ENCODE measurements at regions not wholly inside any gene's neighbourhood (a gene's known extent, or its start where the extent isn't known, plus 50 kb on each side); places are given as distances from the start of the nearest gene placed in this dataset.

- DNase-seq (ENCODE audit: low read depth, low spot score): no peak
Observed at GRCh38 chr6:28767133-28767532, 156.7 kb downstream of the TRIM27 start.

DNA sequence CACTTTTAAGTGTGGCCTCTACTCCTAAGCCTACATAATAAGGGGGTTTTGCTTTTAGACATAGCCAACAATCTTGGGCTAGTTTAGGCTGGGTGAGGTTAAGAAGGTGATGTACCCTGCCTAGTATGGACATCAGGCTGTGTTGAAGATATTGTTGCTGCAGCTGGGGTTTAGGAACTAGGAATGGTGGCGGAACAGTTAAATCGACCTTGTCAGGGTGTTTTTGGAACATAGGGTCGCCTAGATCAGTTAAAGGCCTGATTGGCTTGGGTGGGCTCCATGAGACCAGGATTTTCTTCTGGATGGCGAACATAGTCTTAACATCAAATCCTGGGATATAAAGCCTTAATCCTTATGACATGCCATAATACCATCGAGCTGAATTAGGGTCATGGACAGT is 156.1 kb downstream of the TRIM27 start:
- no peak for DNase-seq (ENCODE audit: low read depth, low spot score)

- no peak for DNase-seq (ENCODE audit: low read depth, low spot score)
Observed at GRCh38 chr6:28768187-28768913, 155.4 kb downstream of the TRIM27 start.

DNA sequence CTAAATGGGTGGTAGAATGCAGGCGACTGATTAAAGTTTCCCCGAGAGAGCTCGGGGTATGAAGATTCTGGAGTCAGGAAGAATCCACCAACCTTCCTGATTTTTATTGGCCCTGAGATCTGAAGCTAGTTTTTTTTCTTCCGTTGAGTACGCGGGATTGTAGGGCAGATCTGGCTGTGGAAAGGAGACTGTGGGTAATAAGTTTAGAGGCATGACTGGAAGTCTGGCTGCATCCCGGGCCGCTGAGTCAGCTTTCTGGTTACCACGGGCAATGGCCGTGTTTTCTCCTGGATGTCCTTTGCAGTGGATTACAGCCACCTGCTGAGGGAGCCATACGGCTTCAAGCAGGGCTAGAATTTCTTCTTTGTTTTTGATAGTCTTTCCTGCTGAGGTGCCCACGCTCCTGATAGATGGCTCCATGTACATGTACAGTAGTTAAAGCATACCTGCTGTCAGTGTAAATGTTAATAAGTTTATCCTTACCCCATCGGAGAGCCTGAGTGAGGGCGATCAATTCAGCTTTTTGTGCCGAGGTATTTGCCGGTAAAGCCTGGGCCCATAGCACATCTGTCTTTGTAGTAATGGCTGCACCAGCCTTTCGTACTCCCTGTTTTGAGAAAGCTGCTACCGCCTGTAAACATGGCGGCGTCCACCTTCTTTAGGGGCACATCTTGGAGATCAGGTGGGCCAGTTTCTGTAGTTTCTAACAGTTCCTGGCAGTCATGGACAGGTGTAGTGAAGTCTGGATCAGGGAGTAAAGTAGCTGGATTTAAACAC is 154.0 kb downstream of the TRIM27 start:
- no peak for DNase-seq (ENCODE audit: low read depth, low spot score)

DNA sequence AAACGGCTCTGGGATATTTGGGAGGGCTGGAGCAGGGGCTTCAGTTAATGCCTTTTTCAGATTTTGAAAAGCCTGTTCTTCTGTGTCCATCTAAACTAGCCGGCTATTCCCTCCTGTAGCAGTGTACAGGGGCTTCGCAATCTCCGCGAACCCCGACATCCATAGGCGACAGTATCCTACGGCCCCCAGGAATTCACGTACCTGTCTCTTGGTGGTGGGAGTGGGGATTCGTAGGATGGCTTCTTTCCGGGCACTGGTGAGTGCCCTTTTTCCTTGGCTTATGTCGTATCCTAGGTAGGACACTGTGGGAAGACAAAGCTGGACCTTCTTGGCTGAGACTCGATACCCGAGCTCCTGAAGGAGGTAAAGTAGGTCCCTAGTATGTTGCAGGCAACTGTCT is 153.1 kb downstream of the TRIM27 start:
- no peak for DNase-seq (ENCODE audit: low read depth, low spot score)

- no peak for DNase-seq (ENCODE audit: low read depth, low spot score)
Observed at GRCh38 chr6:28771401-28772267, 152.2 kb downstream of the TRIM27 start.

DNA sequence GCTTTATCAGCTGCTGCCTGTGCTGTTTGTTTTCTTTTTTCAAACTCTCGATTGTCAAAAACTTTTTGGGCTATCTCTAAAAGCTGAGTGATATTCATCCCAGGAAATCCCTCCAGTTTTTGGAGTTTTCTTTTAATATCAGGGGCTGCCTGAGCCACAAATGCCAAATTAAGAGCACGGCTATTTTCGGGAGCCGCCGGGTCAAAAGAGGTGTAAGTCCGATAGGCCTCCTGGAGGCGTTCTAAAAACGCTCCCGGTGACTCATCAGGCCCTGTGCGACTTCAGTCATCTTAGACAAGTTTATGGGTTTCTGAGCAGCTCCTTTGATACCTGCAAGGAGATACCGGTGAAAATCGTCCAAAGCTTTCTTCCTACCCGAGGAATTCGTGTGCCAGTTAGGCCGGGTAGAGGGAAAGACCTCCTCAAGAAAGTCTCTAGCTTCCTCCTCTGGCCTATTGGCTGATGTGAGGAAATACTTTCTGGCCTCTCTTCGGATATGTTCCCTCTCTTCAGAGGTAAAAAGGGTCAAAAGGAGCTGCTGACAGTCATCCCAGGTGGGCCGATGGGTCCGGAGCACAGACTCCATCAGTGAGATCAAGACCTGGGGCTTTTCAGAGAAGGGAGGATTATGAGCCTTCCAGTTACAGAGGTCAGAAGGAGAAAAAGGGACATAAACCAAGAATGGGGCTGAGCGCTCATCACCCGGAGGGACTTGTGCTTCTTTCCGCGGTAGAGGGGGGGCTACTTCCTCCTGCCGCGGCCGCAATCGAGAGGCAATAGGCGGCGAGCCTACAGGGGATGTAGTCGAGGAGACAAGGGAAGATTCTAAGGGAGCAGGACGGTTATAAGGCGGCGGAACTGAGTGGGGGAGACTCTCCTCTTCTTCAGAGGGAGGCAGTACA is 151.1 kb downstream of the TRIM27 start:
- no peak for DNase-seq (ENCODE audit: low read depth, low spot score)

DNA sequence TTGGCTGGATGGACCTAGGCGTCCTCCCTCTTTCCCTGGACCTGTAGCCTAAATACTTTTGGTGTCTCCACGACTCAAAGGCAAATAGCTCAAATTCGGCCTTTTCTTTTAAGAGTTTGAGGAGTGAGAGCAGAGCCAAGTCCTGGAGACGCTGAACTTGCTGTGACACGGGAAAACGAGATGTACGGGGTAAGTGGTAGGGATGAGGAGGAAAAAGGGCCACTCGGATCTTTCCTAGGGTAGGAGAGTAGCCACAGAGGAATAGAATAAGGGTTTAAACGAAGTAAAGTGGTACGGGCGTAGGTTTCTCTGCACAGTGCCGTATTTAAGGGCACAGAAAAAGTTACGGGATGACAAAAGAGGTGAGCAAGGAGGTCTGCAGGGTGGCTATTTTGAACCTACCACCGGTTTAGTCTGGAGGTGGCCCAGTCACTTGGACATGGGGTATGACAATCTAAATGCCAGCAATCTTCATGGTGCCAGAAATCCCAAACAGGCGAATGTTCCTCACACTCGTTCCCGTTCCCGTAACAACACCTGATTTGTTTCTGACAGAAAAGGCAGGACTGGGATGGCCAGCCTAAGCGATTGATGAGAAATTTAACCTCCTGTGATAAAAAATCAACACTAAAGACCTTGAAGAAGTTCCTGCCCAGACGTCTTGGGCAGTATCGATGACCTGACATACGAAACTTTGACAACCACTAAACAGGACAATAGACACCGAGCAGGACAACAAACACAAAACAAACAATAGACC is 149.3 kb downstream of the TRIM27 start:
- DNase-seq (ENCODE audit: low read depth, low spot score): no peak

- DNase-seq (ENCODE audit: low read depth, low spot score): no peak
Observed at GRCh38 chr6:28775052-28775376, 148.8 kb downstream of the TRIM27 start.

DNA sequence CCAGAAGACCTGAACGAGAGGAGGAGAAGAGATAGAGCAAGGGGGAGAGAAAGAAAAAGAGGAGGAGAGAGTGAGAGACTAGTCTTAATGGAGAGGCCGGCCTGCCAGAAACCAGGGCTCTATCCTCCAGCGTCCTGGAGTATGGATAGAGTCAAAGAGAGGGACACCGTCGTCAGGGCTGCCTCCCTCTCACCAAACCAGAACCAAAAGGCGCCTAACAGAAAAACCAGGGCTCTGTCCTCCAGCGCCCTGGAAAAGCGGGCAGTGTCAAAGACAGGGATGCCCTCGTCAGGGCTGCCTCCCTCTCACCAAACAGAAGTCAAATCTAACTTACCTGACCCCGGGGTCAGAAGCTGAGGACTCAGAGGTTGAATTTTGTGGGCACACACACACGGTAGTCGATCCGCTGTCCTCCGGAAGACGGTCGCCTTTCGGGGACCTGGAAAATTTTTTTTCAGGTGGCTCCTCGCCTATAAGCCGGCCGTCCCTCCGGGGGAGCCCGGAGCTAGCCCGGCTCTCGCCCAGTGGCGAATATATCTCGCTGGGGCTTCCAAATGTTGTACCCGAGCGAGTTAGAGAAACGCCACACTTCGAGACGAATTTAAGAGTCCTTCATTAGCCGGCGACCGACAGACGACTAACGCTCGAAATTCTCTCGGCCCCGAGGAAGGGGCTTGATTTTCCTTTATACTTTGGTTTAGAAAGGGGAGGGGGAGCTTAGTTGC is 148.2 kb downstream of the TRIM27 start:
- no peak for DNase-seq (ENCODE audit: low read depth, low spot score)

GRCh38 chr6:28776269-28777146 is 147.3 kb downstream of the TRIM27 start:
- no peak for DNase-seq (ENCODE audit: low read depth, low spot score)

DNA sequence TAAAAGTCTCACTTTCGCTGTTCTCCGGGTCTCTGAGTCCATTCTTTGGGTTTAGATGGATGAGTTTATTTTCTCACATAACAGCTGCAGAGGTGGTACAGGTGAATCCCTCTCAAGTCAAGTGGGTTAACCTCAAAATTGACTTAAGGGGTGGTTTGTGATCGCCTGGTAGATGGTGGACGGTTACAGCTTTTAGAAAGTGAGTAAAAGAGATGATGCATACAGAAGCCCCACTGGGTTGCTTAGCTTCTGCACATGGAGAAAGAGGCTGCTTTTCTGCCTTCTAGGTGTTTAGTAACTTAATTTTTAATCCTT is 146.7 kb downstream of the TRIM27 start:
- no peak for DNase-seq (ENCODE audit: low read depth, low spot score)

GRCh38 chr6:28782113-28782673 is 141.6 kb downstream of the TRIM27 start:
- no peak for DNase-seq (ENCODE audit: low read depth, low spot score)

DNA sequence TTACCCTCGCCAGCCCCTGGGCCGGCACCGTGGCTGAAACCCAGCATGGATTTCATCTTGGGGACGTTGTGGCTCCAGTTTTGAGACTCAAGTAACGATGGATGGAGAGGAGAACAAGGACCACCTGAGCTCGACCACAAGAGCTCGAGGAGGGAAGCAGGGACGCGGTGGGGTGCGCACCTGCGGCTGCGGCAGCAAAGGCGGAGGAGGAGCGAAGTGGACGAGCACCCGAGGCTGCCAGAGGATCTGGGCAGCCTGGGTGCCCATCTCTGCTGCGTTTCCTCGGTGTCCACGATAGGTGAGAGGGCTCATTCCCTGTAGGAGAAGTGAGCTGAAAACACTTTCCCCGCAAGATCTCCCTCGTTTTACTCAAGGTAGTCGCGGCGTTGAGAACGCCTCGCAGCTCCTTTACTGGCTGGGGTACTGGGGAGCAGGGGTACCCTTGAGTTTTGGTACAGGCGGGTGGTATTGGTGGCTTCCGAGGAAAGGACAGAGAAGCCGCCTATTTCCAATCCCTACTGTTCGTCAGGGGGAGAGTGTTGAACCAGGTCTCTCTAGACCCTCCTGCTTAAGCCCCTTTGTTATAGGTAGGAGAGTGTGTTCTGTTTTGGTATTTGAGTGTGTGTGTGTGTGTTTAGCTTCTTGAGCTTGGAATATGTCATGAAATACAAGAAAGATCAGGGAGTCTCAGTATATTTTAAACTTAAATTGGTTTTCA is 137.7 kb downstream of the TRIM27 start:
- DNase-seq (ENCODE audit: low read depth, low spot score): no peak

DNA sequence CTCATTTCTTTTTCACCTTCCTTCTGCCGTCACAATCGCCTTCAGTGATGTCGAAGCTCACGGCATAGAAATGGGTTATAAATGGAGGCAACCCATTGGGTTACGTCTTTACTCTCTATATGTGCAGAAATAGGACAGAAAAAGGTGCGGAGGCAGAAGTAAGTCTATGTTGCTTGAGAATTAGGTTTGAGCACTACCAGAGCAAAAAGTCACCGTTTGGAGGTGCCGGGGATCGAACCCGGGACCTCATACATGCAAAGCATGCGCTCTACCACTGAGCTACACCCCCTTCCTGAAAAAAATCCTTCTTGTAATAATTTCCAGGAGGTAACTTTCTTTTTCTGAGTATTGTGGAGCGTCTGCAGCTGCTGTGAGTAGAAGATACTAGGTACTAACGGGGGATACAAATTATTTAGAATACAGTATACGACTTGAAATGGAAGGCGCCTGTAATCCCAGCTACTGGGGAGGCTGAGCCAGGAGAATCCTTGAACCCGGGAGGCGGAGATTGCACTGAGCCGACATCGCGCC is 134.2 kb downstream of the TRIM27 start:
- no peak for DNase-seq (ENCODE audit: low read depth, low spot score)

- no peak for DNase-seq (ENCODE audit: low read depth, low spot score)
Observed at GRCh38 chr6:28791002-28791383, 132.8 kb downstream of the TRIM27 start.

GRCh38 chr6:28794175-28795002 is 129.4 kb downstream of the TRIM27 start:
- no peak for DNase-seq (ENCODE audit: low read depth, low spot score)

Data from activated CD4-positive, CD25-positive, alpha-beta regulatory T cell treated with anti-CD3 and anti-CD28 coated beads, Interleukin-2, amount 50 U/mL, for 16 hours (primary cell).